ENCODE measurements at regions not wholly inside any gene's neighbourhood (a gene's known extent, or its start where the extent isn't known, plus 50 kb on each side); places are given as distances from the start of the nearest gene placed in this dataset.

GRCh38 chr4:96175871-96176270, 336.0 kb downstream of the PDHA2 start:
- TF ChIP-seq CTCF (IDR thresholded peaks at IDR 0.05) = no peak
- TF ChIP-seq POLR2A (IDR thresholded peaks at IDR 0.05) = no peak
